ENCODE measurements at regions not wholly inside any gene's neighbourhood (a gene's known extent, or its start where the extent isn't known, plus 50 kb on each side); places are given as distances from the start of the nearest gene placed in this dataset.

GRCh38 chr2:2755990-2756389 is 424.9 kb upstream of the MYT1L start:
- H3K4me3 ChIP-seq (ENCODE audit: low read depth in 1 of 3, low read length in 3 of 3): no peak overlapping the region
- DNase-seq (ENCODE audit: low spot score): no peak
- no peaks in the 10 kb centered on the region for H3K27me3 ChIP-seq (ENCODE audit: control insufficient read depth in 4 of 4, insufficient read depth in 4 of 4, low read length in 3 of 4)
- no peaks in the 10 kb centered on the region for H3K36me3 ChIP-seq (ENCODE audit: control insufficient read depth in 4 of 4, insufficient read depth in 3 of 4, low read depth in 1 of 4, low read length in 3 of 4)
- peaks cover 0 to 7% (median 3%) of the 10 kb centered on the region in 4 donors for H3K9me3 ChIP-seq (ENCODE audit: control insufficient read depth in 4 of 4, low read length in 3 of 4)
- no peak overlapping the region for H3K27ac ChIP-seq (ENCODE audit: low read depth in 1 of 2, low read length in 2 of 2)
- TF ChIP-seq FOXA1 (IDR thresholded peaks at IDR 0.05) (no peak), FOXA2 (IDR thresholded peaks at IDR 0.05) (no peak)
- 82% methylated on average over 5 of the region's 5 CpGs for WGBS
- no peak overlapping the region for H3K9ac ChIP-seq (ENCODE audit: low read depth in 1 of 2, low read length in 2 of 2)
- H3K4me1 ChIP-seq (ENCODE audit: control insufficient read depth in 4 of 4, insufficient read depth in 4 of 4, low read length in 3 of 4): no peaks in the 10 kb centered on the region

- peaks cover 0 to 7% (median 3%) of the 10 kb centered on the region in 4 donors for H3K9me3 ChIP-seq (ENCODE audit: control insufficient read depth in 4 of 4, low read length in 3 of 4)
- TF ChIP-seq YY1 (IDR thresholded peaks at IDR 0.05) (no peak), EGR1 (IDR thresholded peaks at IDR 0.05; ENCODE audit: low read depth in 2 of 2) (no peak), RXRA (IDR thresholded peaks at IDR 0.05) (no peak), ZBTB33 (IDR thresholded peaks at IDR 0.05) (no peak), REST (IDR thresholded peaks at IDR 0.05) (no peak), MAX (IDR thresholded peaks at IDR 0.05) (no peak), JUND (IDR thresholded peaks at IDR 0.05) (no peak), FOXA1 (IDR thresholded peaks at IDR 0.05) (no peak), RAD21 (IDR thresholded peaks at IDR 0.05) (no peak), HNF4G (IDR thresholded peaks at IDR 0.05) (no peak)
- no peak for DNase-seq (ENCODE audit: low spot score)
- no peak overlapping the region for H3K27ac ChIP-seq (ENCODE audit: low read depth in 1 of 2, low read length in 2 of 2)
- H3K36me3 ChIP-seq (ENCODE audit: control insufficient read depth in 4 of 4, insufficient read depth in 3 of 4, low read depth in 1 of 4, low read length in 3 of 4): no peaks in the 10 kb centered on the region
- no peaks in the 10 kb centered on the region for H3K27me3 ChIP-seq (ENCODE audit: control insufficient read depth in 4 of 4, insufficient read depth in 4 of 4, low read length in 3 of 4)
- H3K4me1 ChIP-seq (ENCODE audit: control insufficient read depth in 4 of 4, insufficient read depth in 4 of 4, low read length in 3 of 4): no peaks in the 10 kb centered on the region
- H3K9ac ChIP-seq (ENCODE audit: low read depth in 1 of 2, low read length in 2 of 2): no peak overlapping the region
- H3K4me3 ChIP-seq (ENCODE audit: low read depth in 1 of 3, low read length in 3 of 3): no peak overlapping the region
- WGBS: 73% methylated on average over 5 of the region's 5 CpGs
Observed at GRCh38 chr2:2754940-2755339, 423.9 kb upstream of the MYT1L start.

GRCh38 chr2:2751715-2752315 is 420.7 kb upstream of the MYT1L start:
- WGBS: 92% methylated on average over 14 of the region's 14 CpGs
- Histone ChIP-seq H3K4me1 (ENCODE audit: control insufficient read depth in 4 of 4, insufficient read depth in 4 of 4, low read length in 3 of 4) (no peaks in the 10 kb centered on the region), H3K9ac (ENCODE audit: low read depth in 1 of 2, low read length in 2 of 2) (no peak overlapping the region), H3K27me3 (ENCODE audit: control insufficient read depth in 4 of 4, insufficient read depth in 4 of 4, low read length in 3 of 4) (no peaks in the 10 kb centered on the region), H3K4me3 (ENCODE audit: low read depth in 1 of 3, low read length in 3 of 3) (no peak overlapping the region), H3K36me3 (ENCODE audit: control insufficient read depth in 4 of 4, insufficient read depth in 3 of 4, low read depth in 1 of 4, low read length in 3 of 4) (no peaks in the 10 kb centered on the region), H3K9me3 (ENCODE audit: control insufficient read depth in 4 of 4, low read length in 3 of 4) (peaks cover 0 to 7% (median 3%) of the 10 kb centered on the region in 4 donors), H3K27ac (ENCODE audit: low read depth in 1 of 2, low read length in 2 of 2) (no peak overlapping the region)
- no peak for DNase-seq (ENCODE audit: low spot score)
- TF ChIP-seq REST (IDR thresholded peaks at IDR 0.05) (no peak), ZBTB33 (IDR thresholded peaks at IDR 0.05) (no peak), NR2F2 (IDR thresholded peaks at IDR 0.05) (no peak), RXRA (IDR thresholded peaks at IDR 0.05) (no peak)

All from liver (tissue), 7 donors.